B cell (primary cell): ENCODE measurements at regions not wholly inside any gene's neighbourhood (a gene's known extent, or its start where the extent isn't known, plus 50 kb on each side); places are given as distances from the start of the nearest gene placed in this dataset.

Experiments
- CTCF ChIP-seq: fragments of 200-600 bp; IDR thresholded peaks from one replicate; pipeline ENCODE4 v1.8.0; 2022; ENCODE audit warnings: antibody characterized with exemption, mild to moderate bottlenecking
- EZH2 ChIP-seq: IDR thresholded peaks from 2 replicates; pipeline ENCODE4 v1.6.1; 2012; ENCODE audit warnings: borderline replicate concordance, low read depth, mild to moderate bottlenecking, moderate library complexity, low read length; ENCODE audit not compliant: insufficient read depth, poor library complexity, severe bottlenecking

- TF ChIP-seq CTCF (no peak), EZH2 (no peak)
Measured at GRCh38 chrX:79557212-79557611, 190.1 kb upstream of the ITM2A start.
